ENCODE measurements at regions not wholly inside any gene's neighbourhood (a gene's known extent, or its start where the extent isn't known, plus 50 kb on each side); places are given as distances from the start of the nearest gene placed in this dataset.

DNA sequence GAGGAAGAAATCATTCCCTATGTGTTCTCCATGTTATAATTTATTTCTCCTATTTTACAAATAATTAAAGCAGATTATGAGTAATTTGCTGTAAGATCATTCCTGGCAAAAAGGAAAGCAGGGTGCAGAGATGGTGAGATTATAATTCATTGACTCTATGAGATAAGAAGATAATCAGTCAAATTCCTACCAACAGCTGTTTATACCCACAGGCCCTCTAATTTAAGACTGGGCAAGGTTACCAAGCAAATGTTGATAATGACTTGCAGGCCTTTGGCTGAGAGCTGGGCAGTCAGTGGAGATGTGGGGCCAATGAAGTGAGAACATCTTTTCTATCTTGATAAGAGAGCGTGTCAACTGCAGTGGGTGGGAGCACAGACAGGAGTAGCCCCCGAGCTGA is 222.7 kb downstream of the ICE1 start:
- no peak overlapping the region for H3K27ac ChIP-seq
- TF ChIP-seq, protein P1, sequence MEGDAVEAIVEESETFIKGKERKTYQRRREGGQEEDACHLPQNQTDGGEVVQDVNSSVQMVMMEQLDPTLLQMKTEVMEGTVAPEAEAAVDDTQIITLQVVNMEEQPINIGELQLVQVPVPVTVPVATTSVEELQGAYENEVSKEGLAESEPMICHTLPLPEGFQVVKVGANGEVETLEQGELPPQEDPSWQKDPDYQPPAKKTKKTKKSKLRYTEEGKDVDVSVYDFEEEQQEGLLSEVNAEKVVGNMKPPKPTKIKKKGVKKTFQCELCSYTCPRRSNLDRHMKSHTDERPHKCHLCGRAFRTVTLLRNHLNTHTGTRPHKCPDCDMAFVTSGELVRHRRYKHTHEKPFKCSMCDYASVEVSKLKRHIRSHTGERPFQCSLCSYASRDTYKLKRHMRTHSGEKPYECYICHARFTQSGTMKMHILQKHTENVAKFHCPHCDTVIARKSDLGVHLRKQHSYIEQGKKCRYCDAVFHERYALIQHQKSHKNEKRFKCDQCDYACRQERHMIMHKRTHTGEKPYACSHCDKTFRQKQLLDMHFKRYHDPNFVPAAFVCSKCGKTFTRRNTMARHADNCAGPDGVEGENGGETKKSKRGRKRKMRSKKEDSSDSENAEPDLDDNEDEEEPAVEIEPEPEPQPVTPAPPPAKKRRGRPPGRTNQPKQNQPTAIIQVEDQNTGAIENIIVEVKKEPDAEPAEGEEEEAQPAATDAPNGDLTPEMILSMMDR (IDR thresholded peaks at IDR 0.05): no peak
- no peaks in the 10 kb centered on the region for H3K36me3 ChIP-seq
- DNase-seq: no peak
- H3K4me3 ChIP-seq: no peak overlapping the region
- intact Hi-C loops (cut with DNase I; ENCODE audit: low total_unique reads): no loop called here
- no peaks in the 10 kb centered on the region for H3K27me3 ChIP-seq
- H3K9me3 ChIP-seq: no peaks in the 10 kb centered on the region
- H3K4me1 ChIP-seq: peaks cover 0 to 48% (median 4%) of the 10 kb centered on the region in 4 donors

DNA sequence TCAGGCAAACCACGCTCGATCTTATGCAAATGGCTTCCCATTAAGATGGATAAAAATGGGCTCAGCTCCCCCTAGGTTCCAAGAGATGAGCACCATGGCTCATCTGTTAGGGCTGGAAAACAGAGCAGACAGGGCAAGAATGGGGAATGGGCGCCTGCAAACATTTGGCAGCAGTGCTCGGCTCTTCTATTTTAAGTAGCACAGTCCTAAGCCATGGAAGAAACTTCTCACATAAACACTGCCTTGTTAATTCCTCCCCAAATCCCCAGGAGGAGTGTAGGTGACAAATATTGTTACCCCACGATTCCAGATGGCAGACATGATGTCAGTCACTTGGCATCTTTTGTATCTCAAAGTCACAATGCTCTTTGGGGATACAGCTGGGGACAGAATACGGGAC is 221.8 kb downstream of the ICE1 start:
- intact Hi-C loops (cut with DNase I; ENCODE audit: low total_unique reads): no loop called here
- TF ChIP-seq, protein P1 (IDR thresholded peaks at IDR 0.05): no peak
- Histone ChIP-seq H3K27me3 (no peaks in the 10 kb centered on the region), H3K36me3 (no peaks in the 10 kb centered on the region), H3K9me3 (no peaks in the 10 kb centered on the region), H3K4me3 (no peak overlapping the region), H3K4me1 (peaks cover 0 to 49% (median 2%) of the 10 kb centered on the region in 4 donors), H3K27ac (peak overlapping the region; percentile 15 to 55)
- no peak for DNase-seq

DNA sequence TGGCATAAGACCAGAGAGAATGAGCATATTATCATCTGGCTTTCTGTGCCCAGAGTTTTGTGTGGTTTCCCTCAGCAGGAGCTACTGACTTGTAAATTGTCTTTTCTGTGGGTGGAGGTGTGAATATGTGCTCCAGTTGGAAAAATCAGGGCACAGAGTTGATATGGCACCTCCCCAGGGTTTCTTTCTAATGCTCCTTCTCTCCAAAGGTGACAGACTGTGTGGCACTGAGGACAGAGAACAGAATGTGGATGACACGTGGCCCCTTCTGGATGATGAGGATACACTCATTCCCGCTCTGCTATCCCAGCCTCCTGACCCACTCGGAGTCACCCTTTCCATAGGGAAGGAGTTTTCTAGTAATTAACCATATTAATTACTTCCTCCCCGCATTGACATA is 221.0 kb downstream of the ICE1 start:
- intact Hi-C loops (cut with DNase I; ENCODE audit: low total_unique reads): no loop called here
- no peak for DNase-seq
- Histone ChIP-seq H3K36me3 (no peaks in the 10 kb centered on the region), H3K27me3 (no peaks in the 10 kb centered on the region), H3K9me3 (no peaks in the 10 kb centered on the region), H3K27ac (no peak overlapping the region), H3K4me3 (no peak overlapping the region), H3K4me1 (peaks cover 0 to 55% (median 6%) of the 10 kb centered on the region in 4 donors)
- TF ChIP-seq, protein P1 (IDR thresholded peaks at IDR 0.05): no peak

DNA sequence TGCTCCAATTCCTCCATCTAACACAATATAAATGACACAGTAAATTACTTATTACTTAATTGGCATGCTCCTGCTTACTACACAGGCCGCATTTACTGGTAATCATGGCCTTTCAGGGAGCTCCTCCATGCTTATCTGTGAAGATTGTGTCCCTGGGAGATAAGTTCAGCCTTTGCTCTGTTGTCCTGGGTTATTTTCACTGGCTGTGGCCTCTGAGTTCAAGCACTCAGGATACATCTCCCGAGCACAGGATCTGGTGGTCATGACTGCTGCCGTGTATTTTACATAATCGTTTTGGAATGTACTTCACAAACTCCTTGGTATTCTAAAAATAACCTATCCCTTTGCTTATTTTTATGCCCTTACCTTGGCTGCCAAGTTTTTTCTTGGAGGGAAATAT is 215.7 kb downstream of the ICE1 start:
- no peak for DNase-seq
- Histone ChIP-seq H3K9me3 (no peaks in the 10 kb centered on the region), H3K27ac (peak overlapping the region; percentile 59 to 79)

DNA sequence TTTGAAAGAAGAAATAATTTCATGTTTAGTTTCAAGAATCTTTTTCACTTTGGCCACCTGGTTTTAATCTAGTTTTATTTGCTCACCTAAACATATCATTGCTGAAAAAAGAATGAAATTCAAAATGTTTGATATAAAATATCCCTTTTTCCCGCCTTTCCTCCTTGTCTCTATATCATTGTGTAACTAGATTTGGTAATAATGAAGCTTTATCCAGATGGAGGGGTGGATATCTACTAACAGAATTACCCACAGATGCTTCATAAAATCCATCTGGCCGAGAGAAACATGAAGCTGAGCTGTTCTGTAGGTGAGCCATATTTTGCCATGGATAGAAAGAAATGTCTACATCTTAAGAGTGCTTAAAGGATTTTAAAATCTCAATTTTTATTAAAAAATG is 214.7 kb downstream of the ICE1 start:
- no peak for DNase-seq
- H3K27ac ChIP-seq: peak overlapping the region in 1 of 2 donors; percentile 59
- H3K36me3 ChIP-seq: no peaks in the 10 kb centered on the region
- no peaks in the 10 kb centered on the region for H3K27me3 ChIP-seq
- no peaks in the 10 kb centered on the region for H3K9me3 ChIP-seq
- TF ChIP-seq, protein P1 (IDR thresholded peaks at IDR 0.05): no peak
- intact Hi-C loops (cut with DNase I; ENCODE audit: low total_unique reads): no loop called here
- peaks cover 0 to 41% (median 14%) of the 10 kb centered on the region in 4 donors for H3K4me1 ChIP-seq
- H3K4me3 ChIP-seq: no peak overlapping the region

More for the DNA sequence above, 215.7 kb downstream of the ICE1 start:
- H3K36me3 ChIP-seq: no peaks in the 10 kb centered on the region
- no peak overlapping the region for H3K4me3 ChIP-seq
- H3K4me1 ChIP-seq: peaks cover 0 to 49% (median 14%) of the 10 kb centered on the region in 4 donors
- no peaks in the 10 kb centered on the region for H3K27me3 ChIP-seq
- intact Hi-C loops (cut with DNase I; ENCODE audit: low total_unique reads): no loop called here
- TF ChIP-seq, protein P1 (IDR thresholded peaks at IDR 0.05): no peak

DNA sequence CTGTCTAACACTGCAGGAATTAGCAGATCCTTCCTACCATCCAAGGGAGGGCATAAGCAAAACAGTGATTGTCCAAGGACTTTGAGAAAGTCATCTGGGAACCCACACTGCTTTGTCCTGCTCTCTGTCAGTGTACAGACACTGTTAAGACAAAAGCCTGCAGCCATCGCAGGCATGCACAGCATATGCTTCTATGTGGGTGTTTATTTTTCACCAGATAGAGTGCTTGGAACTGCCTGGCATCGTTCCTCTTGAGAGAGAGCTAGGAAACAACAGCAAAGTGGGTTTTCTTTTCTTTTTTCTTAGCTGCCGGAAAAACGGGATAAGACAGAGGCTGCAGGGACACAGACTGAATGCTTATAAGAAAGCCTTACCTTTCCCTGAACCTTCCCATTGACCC is 212.3 kb downstream of the ICE1 start:
- peaks cover 0 to 31% (median 14%) of the 10 kb centered on the region in 4 donors for H3K4me1 ChIP-seq
- intact Hi-C loops (cut with DNase I; ENCODE audit: low total_unique reads): no loop called here
- no peak overlapping the region for H3K4me3 ChIP-seq
- TF ChIP-seq, protein P1 (IDR thresholded peaks at IDR 0.05): no peak
- H3K27ac ChIP-seq: no peak overlapping the region
- DNase-seq: no peak
- no peaks in the 10 kb centered on the region for H3K36me3 ChIP-seq
- H3K27me3 ChIP-seq: no peaks in the 10 kb centered on the region
- no peaks in the 10 kb centered on the region for H3K9me3 ChIP-seq

All from tibial artery (tissue), 4 donors.